Activated CD8-positive, alpha-beta T cell treated with anti-CD3 and anti-CD28 coated beads, Interleukin-2, amount 10 ng/mL, durations not matched to agents 7 days and 5 days (primary cell): ENCODE measurements at regions not wholly inside any gene's neighbourhood (a gene's known extent, or its start where the extent isn't known, plus 50 kb on each side); places are given as distances from the start of the nearest gene placed in this dataset.

Experiments used
- ATAC-seq: fragments of 150-1000 bp; cut with Tn5 transposase; one replicate; pipeline ENCODE4 v1.10.0; 2021; ENCODE audit warnings: moderate library complexity
- CTCF ChIA-PET: fragments of 350-600 bp; sonication (Branson Sonifier 250); formaldehyde crosslinking; loops from one replicate; lab custom pipeline; 2021; ENCODE audit warnings: antibody characterized with exemption; lab: Charles Lee
- POLR2A ChIA-PET: fragments of 350-600 bp; sonication (Branson Sonifier 250); formaldehyde crosslinking; loops from one replicate; lab custom pipeline; 2021; ENCODE audit warnings: antibody characterized with exemption; lab: Charles Lee
- DNase-seq: peaks from one replicate; pipeline ENCODE4 v3.0.0-alpha.2; 2020
- H3K27ac Mint-ChIP-seq: one replicate; pipeline ENCODE4 v1.8.0; 2021; ENCODE audit warnings: mild to moderate bottlenecking, mixed read lengths
- H3K27me3 Mint-ChIP-seq: one replicate; pipeline ENCODE4 v1.8.0; 2021; ENCODE audit warnings: low read depth, mixed read lengths
- H3K36me3 Mint-ChIP-seq: one replicate; pipeline ENCODE4 v1.8.0; 2021; ENCODE audit warnings: low read depth, mixed read lengths
- H3K4me1 Mint-ChIP-seq: one replicate; pipeline ENCODE4 v1.8.0; 2021; ENCODE audit warnings: low read depth, mixed read lengths
- H3K4me3 Mint-ChIP-seq: one replicate; pipeline ENCODE4 v1.8.0; 2021; ENCODE audit warnings: mild to moderate bottlenecking, mixed read lengths
- H3K9me3 Mint-ChIP-seq: one replicate; pipeline ENCODE4 v1.8.0; 2022; ENCODE audit warnings: mixed read lengths; ENCODE audit not compliant: insufficient read depth

DNA sequence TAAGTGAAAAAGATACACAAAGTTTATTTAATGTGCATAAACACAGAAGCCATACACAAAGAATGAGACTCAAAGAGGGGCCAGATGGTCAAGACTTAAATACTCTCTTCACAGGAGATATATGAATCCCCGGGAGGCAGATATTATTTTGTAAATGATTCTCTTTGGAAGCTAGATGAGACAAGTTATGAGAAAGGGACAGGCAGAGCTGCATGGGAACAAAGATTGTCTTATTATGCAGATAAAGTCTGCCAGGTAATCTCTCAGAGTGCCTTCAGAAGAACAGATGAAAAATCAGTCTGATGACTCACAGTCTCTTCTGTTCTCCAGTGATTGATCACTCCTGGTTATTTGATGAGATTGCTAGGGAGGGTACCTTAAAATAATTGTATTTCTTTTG is 89.0 kb downstream of the NAF1 start:
- no peak for ATAC-seq
- DNase-seq: no peak
- Mint-ChIP-seq H3K27me3 (peaks cover 2% of the 10 kb centered on the region), H3K9me3 (no peaks in the 10 kb centered on the region), H3K36me3 (no peaks in the 10 kb centered on the region), H3K27ac (no peak overlapping the region), H3K4me3 (no peak overlapping the region), H3K4me1 (no peaks in the 10 kb centered on the region)
- ChIA-PET CTCF (no interaction called here), POLR2A (no interaction called here)

GRCh38 chr4:163072222-163072621 is 94.5 kb downstream of the NAF1 start:
- Mint-ChIP-seq H3K36me3 (no peaks in the 10 kb centered on the region), H3K4me1 (no peaks in the 10 kb centered on the region), H3K9me3 (no peaks in the 10 kb centered on the region), H3K4me3 (no peak overlapping the region), H3K27ac (no peak overlapping the region), H3K27me3 (no peaks in the 10 kb centered on the region)
- DNase-seq: no peak
- ATAC-seq: no peak
- ChIA-PET CTCF (no interaction called here), POLR2A (no interaction called here)

- Mint-ChIP-seq H3K4me1 (no peaks in the 10 kb centered on the region), H3K36me3 (no peaks in the 10 kb centered on the region), H3K27ac (no peak overlapping the region), H3K4me3 (no peak overlapping the region), H3K9me3 (no peaks in the 10 kb centered on the region), H3K27me3 (peaks cover 2% of the 10 kb centered on the region)
- ChIA-PET CTCF (interaction anchor here (0.7 kb wide), 1 partner anchor 10 kb away, joined by 3 read pairs; no protein-coding TSS in a partner anchor), POLR2A (no interaction called here)
- DNase-seq (no peak), ATAC-seq (no peak)
Measured at GRCh38 chr4:163071308-163071707, 95.4 kb downstream of the NAF1 start.

DNA sequence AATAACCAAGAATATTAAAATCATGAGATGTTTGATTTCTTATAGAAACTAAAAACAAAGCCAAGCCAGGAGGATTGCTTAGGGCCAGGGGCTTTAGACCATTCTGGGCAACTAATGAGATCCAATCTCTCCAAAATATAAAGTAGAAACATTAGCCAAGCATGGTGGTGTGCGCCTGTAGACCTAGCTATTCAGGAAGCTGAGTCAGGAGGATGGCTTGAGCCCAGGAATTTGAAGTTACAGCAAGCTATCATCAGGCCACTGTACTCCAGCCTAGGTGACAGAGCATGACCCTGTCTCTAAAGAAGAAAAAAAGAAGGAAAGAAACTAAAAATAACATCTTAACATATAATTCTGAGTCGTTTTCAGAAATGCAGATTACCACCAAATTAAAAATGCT is 96.7 kb downstream of the NAF1 start:
- ChIA-PET POLR2A (no interaction called here), CTCF (interaction anchor here (1.5 kb wide), 1 partner anchor 15 kb away, joined by 3 read pairs; no protein-coding TSS in a partner anchor)
- no peaks in the 10 kb centered on the region for H3K36me3 Mint-ChIP-seq
- ATAC-seq (no peak), DNase-seq (no peak)
- no peak overlapping the region for H3K27ac Mint-ChIP-seq
- no peaks in the 10 kb centered on the region for H3K4me1 Mint-ChIP-seq
- H3K4me3 Mint-ChIP-seq: no peak overlapping the region
- no peaks in the 10 kb centered on the region for H3K9me3 Mint-ChIP-seq
- H3K27me3 Mint-ChIP-seq: peaks cover 2% of the 10 kb centered on the region

- ChIA-PET POLR2A (no interaction called here), CTCF (no interaction called here)
- no peak for DNase-seq
- Mint-ChIP-seq H3K36me3 (no peaks in the 10 kb centered on the region), H3K4me3 (no peak overlapping the region), H3K27ac (no peak overlapping the region), H3K27me3 (peaks cover 2% of the 10 kb centered on the region), H3K4me1 (no peaks in the 10 kb centered on the region), H3K9me3 (no peaks in the 10 kb centered on the region)
- ATAC-seq: no peak
Measured at GRCh38 chr4:163063891-163064290, 102.8 kb downstream of the NAF1 start.

GRCh38 chr4:163048447-163048846 is 118.2 kb downstream of the NAF1 start:
- H3K36me3 Mint-ChIP-seq: no peaks in the 10 kb centered on the region
- H3K9me3 Mint-ChIP-seq: no peaks in the 10 kb centered on the region
- no peak overlapping the region for H3K4me3 Mint-ChIP-seq
- ChIA-PET POLR2A (no interaction called here), CTCF (no interaction called here)
- no peaks in the 10 kb centered on the region for H3K4me1 Mint-ChIP-seq
- no peaks in the 10 kb centered on the region for H3K27me3 Mint-ChIP-seq
- ATAC-seq (no peak), DNase-seq (peak; percentile 23)
- no peak overlapping the region for H3K27ac Mint-ChIP-seq

DNA sequence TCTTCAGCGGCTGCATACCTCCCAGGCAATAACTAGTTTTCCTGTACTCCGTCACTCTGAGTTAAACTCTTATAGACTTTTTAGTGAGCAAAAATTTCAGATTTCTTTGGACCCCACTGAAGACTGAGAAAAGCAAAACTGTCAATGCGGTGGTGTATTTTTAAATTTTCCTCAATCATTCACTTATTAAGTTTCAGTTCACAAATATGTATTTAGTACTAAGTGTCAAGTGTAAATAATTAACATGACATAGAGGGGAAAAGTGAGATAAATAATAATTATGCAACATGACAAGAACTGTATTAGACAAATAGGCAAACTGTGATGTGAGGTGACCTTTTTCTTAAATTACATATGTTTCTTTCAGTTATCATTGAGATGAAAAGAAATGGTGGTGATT is 124.4 kb downstream of the NAF1 start:
- Mint-ChIP-seq H3K27me3 (peaks cover 3% of the 10 kb centered on the region), H3K9me3 (no peaks in the 10 kb centered on the region), H3K36me3 (no peaks in the 10 kb centered on the region), H3K27ac (no peak overlapping the region), H3K4me1 (no peaks in the 10 kb centered on the region), H3K4me3 (no peak overlapping the region)
- ATAC-seq (no peak), DNase-seq (no peak)
- POLR2A ChIA-PET: interaction anchor here (0.6 kb wide), 1 partner anchor 559 kb away, joined by 3 read pairs; no protein-coding TSS in a partner anchor
- CTCF ChIA-PET: no interaction called here

DNA sequence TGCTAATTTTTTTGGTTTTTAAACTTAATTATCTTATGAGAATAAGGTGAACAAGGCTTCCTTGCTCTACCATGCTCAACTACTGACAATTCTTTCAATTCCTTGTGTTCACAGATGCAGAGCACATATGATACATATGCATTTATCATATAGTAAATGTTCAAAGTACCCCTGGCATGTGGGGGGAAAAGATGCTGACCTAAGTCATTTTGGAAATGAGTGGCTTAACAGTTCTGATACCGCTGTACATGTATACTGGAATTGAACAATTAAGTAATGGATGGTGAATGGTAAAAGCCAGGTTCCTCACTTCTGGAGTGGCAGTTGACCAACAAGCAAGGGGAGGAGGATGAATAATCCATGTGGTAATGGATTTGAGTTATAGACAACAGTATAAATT is 149.6 kb downstream of the NAF1 start:
- ChIA-PET CTCF (no interaction called here), POLR2A (no interaction called here)
- no peak overlapping the region for H3K4me3 Mint-ChIP-seq
- H3K4me1 Mint-ChIP-seq: no peaks in the 10 kb centered on the region
- DNase-seq: no peak
- H3K36me3 Mint-ChIP-seq: no peaks in the 10 kb centered on the region
- H3K27me3 Mint-ChIP-seq: no peaks in the 10 kb centered on the region
- no peak overlapping the region for H3K27ac Mint-ChIP-seq
- ATAC-seq: no peak
- no peaks in the 10 kb centered on the region for H3K9me3 Mint-ChIP-seq

DNA sequence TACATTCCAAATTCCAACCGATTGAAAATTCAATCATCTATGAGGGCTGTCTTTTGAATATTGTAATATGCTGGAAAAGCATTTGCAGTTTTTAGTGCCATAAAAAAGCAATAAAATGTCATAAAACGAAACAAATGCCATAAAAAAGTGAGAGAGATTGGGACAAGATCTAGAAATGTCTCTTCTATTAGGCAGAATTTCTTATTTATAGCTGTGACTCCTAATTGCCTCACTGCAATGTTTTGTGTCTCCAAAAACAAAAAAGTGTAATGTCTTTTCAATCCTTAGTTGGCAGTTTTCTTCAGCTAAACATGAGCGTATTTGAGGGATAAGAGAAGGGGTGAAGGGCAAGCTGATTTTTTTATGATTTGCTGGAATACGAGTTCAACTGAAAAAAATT is 153.9 kb downstream of the NAF1 start:
- Mint-ChIP-seq H3K4me1 (no peaks in the 10 kb centered on the region), H3K4me3 (no peak overlapping the region), H3K27ac (no peak overlapping the region), H3K9me3 (no peaks in the 10 kb centered on the region), H3K27me3 (no peaks in the 10 kb centered on the region), H3K36me3 (no peaks in the 10 kb centered on the region)
- ChIA-PET CTCF (interaction anchor here (1.0 kb wide), 1 partner anchor 13 kb away, joined by 3 read pairs; no protein-coding TSS in a partner anchor), POLR2A (no interaction called here)
- DNase-seq (no peak), ATAC-seq (no peak)

GRCh38 chr4:163003979-163004378 is 162.7 kb downstream of the NAF1 start:
- CTCF ChIA-PET: no interaction called here
- Mint-ChIP-seq H3K9me3 (no peaks in the 10 kb centered on the region), H3K4me3 (no peak overlapping the region), H3K27ac (no peak overlapping the region), H3K4me1 (no peaks in the 10 kb centered on the region), H3K36me3 (no peaks in the 10 kb centered on the region), H3K27me3 (no peaks in the 10 kb centered on the region)
- POLR2A ChIA-PET: no interaction called here
- no peak for DNase-seq
- no peak for ATAC-seq

- H3K36me3 Mint-ChIP-seq: no peaks in the 10 kb centered on the region
- H3K4me1 Mint-ChIP-seq: no peaks in the 10 kb centered on the region
- H3K27ac Mint-ChIP-seq: no peak overlapping the region
- H3K27me3 Mint-ChIP-seq: no peaks in the 10 kb centered on the region
- ATAC-seq (no peak), DNase-seq (no peak)
- no peaks in the 10 kb centered on the region for H3K9me3 Mint-ChIP-seq
- ChIA-PET CTCF (no interaction called here), POLR2A (no interaction called here)
- no peak overlapping the region for H3K4me3 Mint-ChIP-seq
Measured at GRCh38 chr4:162988530-162988929, 178.2 kb downstream of the NAF1 start.

DNA sequence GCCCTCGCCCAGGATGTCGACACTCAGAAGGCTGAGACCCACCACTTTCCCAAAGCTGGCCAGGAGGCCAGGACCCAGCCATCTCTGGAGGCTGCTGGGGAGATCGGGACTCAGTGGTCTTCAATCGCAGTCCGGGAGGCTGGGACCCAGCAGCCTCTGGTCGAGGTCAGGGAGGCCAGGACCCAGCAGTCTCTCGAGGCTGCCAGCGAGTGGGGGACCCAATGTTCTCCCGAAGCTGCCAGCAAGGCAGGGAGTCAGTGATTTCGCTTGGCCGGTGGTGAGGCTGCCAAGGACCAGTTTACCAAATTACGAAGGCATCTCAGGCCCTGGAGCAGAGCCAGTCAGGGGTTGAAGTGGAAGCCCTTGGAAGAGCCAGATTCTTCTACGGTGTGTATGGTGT is 181.6 kb downstream of the NAF1 start:
- ChIA-PET POLR2A (no interaction called here), CTCF (no interaction called here)
- DNase-seq (no peak), ATAC-seq (no peak)
- H3K4me1 Mint-ChIP-seq: no peaks in the 10 kb centered on the region
- no peak overlapping the region for H3K4me3 Mint-ChIP-seq
- H3K27me3 Mint-ChIP-seq: no peaks in the 10 kb centered on the region
- no peaks in the 10 kb centered on the region for H3K36me3 Mint-ChIP-seq
- H3K9me3 Mint-ChIP-seq: no peaks in the 10 kb centered on the region
- no peak overlapping the region for H3K27ac Mint-ChIP-seq

DNA sequence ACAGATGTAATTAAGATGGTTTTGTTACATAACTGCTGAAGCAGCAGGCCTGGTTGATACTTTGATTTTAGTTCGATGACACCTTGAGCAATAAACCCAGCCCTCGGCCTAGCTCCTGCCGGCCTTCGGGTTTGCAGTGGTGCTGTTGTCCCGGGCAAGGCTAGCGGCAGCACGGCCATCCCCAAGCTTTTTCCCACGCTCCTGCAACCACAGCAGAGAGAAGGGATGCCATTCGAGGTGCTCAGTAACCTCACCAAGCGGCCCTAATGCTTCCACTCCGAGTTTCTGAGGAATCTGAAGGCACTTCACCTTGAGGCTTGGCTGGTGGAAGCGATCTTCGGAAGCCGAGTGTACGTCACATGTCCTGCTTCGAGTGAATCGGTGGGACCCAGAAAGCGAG is 182.1 kb downstream of the NAF1 start:
- ATAC-seq (no peak), DNase-seq (no peak)
- no peaks in the 10 kb centered on the region for H3K4me1 Mint-ChIP-seq
- no peaks in the 10 kb centered on the region for H3K36me3 Mint-ChIP-seq
- H3K4me3 Mint-ChIP-seq: no peak overlapping the region
- CTCF ChIA-PET: no interaction called here
- no peak overlapping the region for H3K27ac Mint-ChIP-seq
- H3K9me3 Mint-ChIP-seq: no peaks in the 10 kb centered on the region
- POLR2A ChIA-PET: no interaction called here
- no peaks in the 10 kb centered on the region for H3K27me3 Mint-ChIP-seq
